ENCODE measurements at regions not wholly inside any gene's neighbourhood (a gene's known extent, or its start where the extent isn't known, plus 50 kb on each side); places are given as distances from the start of the nearest gene placed in this dataset.

DNA sequence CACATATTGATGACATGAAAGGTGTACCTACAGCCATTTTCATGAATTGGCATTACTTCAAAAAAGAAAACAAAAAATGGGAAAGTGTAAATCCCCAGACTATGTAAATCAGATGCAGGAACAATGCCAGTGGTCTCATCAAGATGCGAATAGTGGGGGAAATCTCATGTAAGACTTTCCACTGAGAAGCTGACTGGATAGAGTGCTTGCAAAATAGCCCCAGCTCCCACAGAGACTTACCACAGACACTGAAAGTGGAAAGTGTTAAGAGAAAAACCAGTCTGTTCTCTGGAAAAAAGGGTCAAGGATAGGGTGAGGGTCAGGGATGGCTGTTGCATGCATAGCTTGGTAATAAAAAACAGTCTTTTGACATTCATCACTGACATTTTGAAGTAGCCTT, 73.2 kb upstream of the ARMCX2 start:
- TF ChIP-seq CTCF (IDR thresholded peaks at IDR 0.05) (no peak), POLR2A (IDR thresholded peaks at IDR 0.05) (no peak), POLR2AphosphoS5 (IDR thresholded peaks at IDR 0.05; ENCODE audit: insufficient read depth in 1 of 2, low read depth in 1 of 2) (no peak)
